ENCODE measurements at regions not wholly inside any gene's neighbourhood (a gene's known extent, or its start where the extent isn't known, plus 50 kb on each side); places are given as distances from the start of the nearest gene placed in this dataset.
"Not testable (repeated sequence)": the region's sequence is repeated elsewhere in the genome, so short reads cannot be mapped to it uniquely, and the experiment has no call there.

DNA sequence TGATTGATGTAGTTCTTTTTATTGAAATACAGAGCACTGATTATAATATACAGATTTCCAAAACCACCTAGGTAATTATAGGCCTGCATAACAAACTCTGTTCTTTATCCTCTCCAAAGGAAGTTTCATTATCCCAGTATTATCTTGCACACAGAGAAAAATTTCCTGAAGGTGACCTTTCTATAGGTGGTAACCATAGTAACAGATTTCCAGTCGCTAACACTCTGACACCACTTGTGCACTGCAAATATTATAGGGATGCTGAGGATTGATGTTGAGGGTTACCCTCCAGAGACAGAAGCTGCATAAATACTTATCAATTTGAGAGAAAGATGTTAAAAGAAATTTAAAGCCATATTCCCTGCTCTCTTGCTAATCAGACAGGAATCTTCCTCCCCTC is 274.5 kb upstream of the NRSN1 start:
- Histone ChIP-seq H3K27me3 (ENCODE audit: control insufficient read depth, insufficient read depth, low read length) (no peaks in the 10 kb centered on the region), H3K4me3 (ENCODE audit: low read depth, low read length) (no peak overlapping the region), H3K9me3 (ENCODE audit: control insufficient read depth, insufficient read depth, low read depth, low read length) (peaks cover 3% of the 10 kb centered on the region; the same call in 1 of the 2 replicates), H3K9ac (ENCODE audit: low read length) (no peak overlapping the region), H3K27ac (ENCODE audit: low read depth, low read length) (no peak overlapping the region), H3K36me3 (ENCODE audit: control insufficient read depth, insufficient read depth, low read length) (no peaks in the 10 kb centered on the region), H3K4me1 (ENCODE audit: control insufficient read depth, insufficient read depth, low read length) (no peaks in the 10 kb centered on the region)

DNA sequence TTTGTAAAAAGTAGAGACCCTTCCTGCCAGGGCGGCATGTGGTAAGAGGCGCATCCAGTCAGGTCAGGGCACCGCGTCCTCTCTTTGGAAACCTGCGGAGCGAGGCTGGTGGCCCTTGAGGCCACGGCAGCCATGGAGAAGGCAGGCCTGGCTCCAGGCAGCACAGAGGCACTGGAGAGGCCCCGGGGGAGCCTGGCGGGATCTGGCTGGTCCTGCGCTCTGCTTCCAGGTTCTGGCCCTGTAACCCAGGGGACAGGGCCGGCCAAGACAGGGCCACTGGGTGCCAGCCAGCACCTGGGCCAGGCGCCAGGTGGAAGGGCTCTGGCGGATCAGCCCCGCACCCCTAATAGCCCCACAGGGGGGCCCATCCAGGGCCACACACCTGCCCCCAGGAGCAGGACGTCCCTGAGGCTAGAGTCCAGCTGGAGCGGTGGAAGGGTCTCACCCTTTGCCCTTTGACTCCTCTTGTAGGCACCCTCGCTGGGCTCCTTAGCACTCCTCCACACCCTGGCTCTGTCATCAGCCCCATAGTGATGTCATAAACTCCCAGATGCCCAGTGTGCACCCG is 272.4 kb upstream of the NRSN1 start:
- not testable (repeated sequence) for H3K9me3 ChIP-seq (ENCODE audit: control insufficient read depth, insufficient read depth, low read depth, low read length); H3K4me1 ChIP-seq (ENCODE audit: control insufficient read depth, insufficient read depth, low read length); H3K27me3 ChIP-seq (ENCODE audit: control insufficient read depth, insufficient read depth, low read length); H3K4me3 ChIP-seq (ENCODE audit: low read depth, low read length); H3K9ac ChIP-seq (ENCODE audit: low read length); H3K36me3 ChIP-seq (ENCODE audit: control insufficient read depth, insufficient read depth, low read length); H3K27ac ChIP-seq (ENCODE audit: low read depth, low read length)

DNA sequence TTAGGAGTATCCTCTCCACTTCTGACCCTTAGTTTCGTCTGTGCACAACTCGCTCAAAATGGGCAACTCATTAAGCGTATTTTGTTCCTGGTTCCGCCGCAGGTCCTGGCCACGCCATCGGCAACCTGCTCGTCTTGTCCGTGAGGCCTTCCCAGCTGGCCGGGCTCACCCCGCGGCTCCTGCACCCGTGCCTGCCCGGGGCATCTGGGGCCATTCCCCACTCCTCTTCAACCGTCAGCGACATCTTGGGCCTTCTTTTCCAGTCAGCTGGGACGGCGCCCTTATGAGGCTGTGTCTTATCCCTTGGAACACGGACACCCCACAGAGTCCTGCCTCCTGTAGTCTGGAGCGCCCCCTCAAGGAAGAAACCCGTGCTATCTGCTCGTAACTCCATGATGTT is 271.9 kb upstream of the NRSN1 start:
- H3K4me3 ChIP-seq (ENCODE audit: low read depth, low read length); H3K9me3 ChIP-seq (ENCODE audit: control insufficient read depth, insufficient read depth, low read depth, low read length); H3K27ac ChIP-seq (ENCODE audit: low read depth, low read length); H3K9ac ChIP-seq (ENCODE audit: low read length); H3K36me3 ChIP-seq (ENCODE audit: control insufficient read depth, insufficient read depth, low read length); H3K27me3 ChIP-seq (ENCODE audit: control insufficient read depth, insufficient read depth, low read length); H3K4me1 ChIP-seq (ENCODE audit: control insufficient read depth, insufficient read depth, low read length): not testable (repeated sequence)

DNA sequence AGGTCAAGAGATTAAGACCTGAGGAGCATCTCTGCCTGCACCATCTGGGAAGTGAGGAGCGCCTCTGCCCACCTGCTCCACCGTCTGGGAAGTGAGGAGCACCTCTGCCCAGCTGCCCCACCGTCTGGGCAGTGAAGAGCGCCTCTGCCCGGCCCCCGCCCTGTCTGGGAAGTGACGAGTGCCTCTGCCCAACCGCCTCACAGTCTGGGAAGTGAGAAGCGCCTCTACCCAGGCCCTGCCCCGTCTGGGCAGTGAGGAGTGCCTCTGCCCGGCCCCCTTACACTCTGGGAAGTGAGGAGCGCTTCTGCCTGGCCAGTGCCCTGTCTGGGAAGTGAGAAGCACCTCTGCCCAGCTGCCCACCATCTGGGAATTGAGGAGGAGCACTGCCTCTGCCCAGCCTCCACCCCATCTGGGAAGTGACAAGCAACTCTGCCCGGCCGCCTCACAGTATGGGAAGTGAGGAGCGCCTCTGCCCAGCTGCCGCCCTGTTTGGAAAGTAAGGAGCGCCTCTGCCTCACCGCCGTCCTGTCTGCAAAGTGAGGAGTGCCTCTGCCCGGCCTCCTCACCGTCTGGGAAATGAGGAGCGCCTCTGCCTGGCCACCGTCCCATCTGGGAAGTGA is 270.4 kb upstream of the NRSN1 start:
- no peak overlapping the region for H3K27ac ChIP-seq (ENCODE audit: low read depth, low read length)
- no peaks in the 10 kb centered on the region for H3K36me3 ChIP-seq (ENCODE audit: control insufficient read depth, insufficient read depth, low read length)
- no peak overlapping the region for H3K4me3 ChIP-seq (ENCODE audit: low read depth, low read length)
- H3K4me1 ChIP-seq (ENCODE audit: control insufficient read depth, insufficient read depth, low read length), result no peaks in the 10 kb centered on the region
- H3K9me3 ChIP-seq (ENCODE audit: control insufficient read depth, insufficient read depth, low read depth, low read length), result peaks cover 3% of the 10 kb centered on the region; the same call in 1 of the 2 replicates
- no peak overlapping the region for H3K9ac ChIP-seq (ENCODE audit: low read length)
- no peaks in the 10 kb centered on the region for H3K27me3 ChIP-seq (ENCODE audit: control insufficient read depth, insufficient read depth, low read length)

DNA sequence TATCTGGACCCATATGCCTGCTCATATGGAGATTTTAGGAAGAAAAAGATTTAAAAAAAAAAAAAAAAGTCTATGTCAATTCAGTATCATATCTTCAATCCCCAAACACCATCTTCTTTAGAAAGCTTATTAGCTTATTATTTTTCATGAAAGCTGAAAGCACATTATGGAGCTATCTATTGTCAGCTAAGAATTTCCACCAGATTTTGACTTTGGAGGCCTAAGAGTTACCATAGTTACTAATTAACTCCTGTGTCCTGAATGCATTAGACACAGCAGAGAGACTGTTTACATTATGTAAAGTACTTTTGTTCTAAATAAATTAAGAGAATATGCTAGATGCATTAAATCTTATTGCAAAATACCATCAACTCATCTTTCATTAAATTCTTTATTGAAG is 255.5 kb upstream of the NRSN1 start:
- H3K27me3 ChIP-seq (ENCODE audit: control insufficient read depth, insufficient read depth, low read length), result no peaks in the 10 kb centered on the region
- H3K4me1 ChIP-seq (ENCODE audit: control insufficient read depth, insufficient read depth, low read length), result no peaks in the 10 kb centered on the region
- no peak overlapping the region for H3K4me3 ChIP-seq (ENCODE audit: low read depth, low read length)
- no peaks in the 10 kb centered on the region for H3K9me3 ChIP-seq (ENCODE audit: control insufficient read depth, insufficient read depth, low read depth, low read length)
- H3K36me3 ChIP-seq (ENCODE audit: control insufficient read depth, insufficient read depth, low read length), result no peaks in the 10 kb centered on the region
- no peak overlapping the region for H3K27ac ChIP-seq (ENCODE audit: low read depth, low read length)
- H3K9ac ChIP-seq (ENCODE audit: low read length), result no peak overlapping the region

DNA sequence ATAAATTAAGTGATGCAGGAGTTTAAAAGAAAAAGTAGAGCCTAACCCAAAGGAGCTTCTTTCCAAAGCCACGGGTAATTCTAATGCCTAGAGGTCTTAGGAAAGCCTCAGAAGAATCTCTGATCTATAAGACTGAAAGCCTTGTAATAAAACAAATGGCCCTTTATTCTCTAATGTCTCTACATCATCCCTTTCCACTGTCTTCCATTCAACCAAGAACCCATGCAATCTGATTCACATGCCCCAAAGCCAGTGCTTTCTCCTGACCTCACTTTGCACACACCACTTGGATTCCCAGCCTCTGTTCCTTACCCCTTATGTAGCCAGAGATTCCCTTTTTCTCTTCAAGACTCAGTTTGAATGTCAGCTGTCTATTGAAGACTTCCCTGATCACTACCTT is 252.9 kb upstream of the NRSN1 start:
- H3K9ac ChIP-seq (ENCODE audit: low read length), result no peak overlapping the region
- no peaks in the 10 kb centered on the region for H3K9me3 ChIP-seq (ENCODE audit: control insufficient read depth, insufficient read depth, low read depth, low read length)

DNA sequence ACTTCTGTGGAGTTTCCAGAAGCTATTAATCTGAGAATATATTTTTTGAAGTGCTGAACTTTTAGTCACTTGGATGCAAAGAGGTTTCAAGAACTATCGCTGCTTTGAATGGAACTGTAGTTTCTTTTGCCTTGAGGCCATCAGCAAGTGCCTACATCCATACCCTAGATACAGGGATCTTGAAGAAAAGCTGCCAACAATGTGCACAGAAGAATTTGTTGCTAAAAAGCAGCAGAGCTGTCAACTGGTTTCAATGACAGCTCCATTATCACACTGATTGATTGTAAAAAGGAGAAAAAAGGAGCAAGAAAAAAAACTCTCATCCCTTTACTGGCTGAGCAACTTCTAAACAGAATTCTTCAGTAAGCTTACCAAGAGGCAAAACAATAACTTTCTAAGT is 251.0 kb upstream of the NRSN1 start:
- Histone ChIP-seq H3K9ac (ENCODE audit: low read length) (no peak overlapping the region), H3K9me3 (ENCODE audit: control insufficient read depth, insufficient read depth, low read depth, low read length) (no peaks in the 10 kb centered on the region), H3K4me1 (ENCODE audit: control insufficient read depth, insufficient read depth, low read length) (no peaks in the 10 kb centered on the region), H3K27ac (ENCODE audit: low read depth, low read length) (no peak overlapping the region), H3K4me3 (ENCODE audit: low read depth, low read length) (no peak overlapping the region), H3K36me3 (ENCODE audit: control insufficient read depth, insufficient read depth, low read length) (no peaks in the 10 kb centered on the region), H3K27me3 (ENCODE audit: control insufficient read depth, insufficient read depth, low read length) (no peaks in the 10 kb centered on the region)

More for the DNA sequence above, 252.9 kb upstream of the NRSN1 start:
- Histone ChIP-seq H3K4me1 (ENCODE audit: control insufficient read depth, insufficient read depth, low read length) (no peaks in the 10 kb centered on the region), H3K27me3 (ENCODE audit: control insufficient read depth, insufficient read depth, low read length) (no peaks in the 10 kb centered on the region), H3K27ac (ENCODE audit: low read depth, low read length) (no peak overlapping the region), H3K36me3 (ENCODE audit: control insufficient read depth, insufficient read depth, low read length) (no peaks in the 10 kb centered on the region), H3K4me3 (ENCODE audit: low read depth, low read length) (no peak overlapping the region)

DNA sequence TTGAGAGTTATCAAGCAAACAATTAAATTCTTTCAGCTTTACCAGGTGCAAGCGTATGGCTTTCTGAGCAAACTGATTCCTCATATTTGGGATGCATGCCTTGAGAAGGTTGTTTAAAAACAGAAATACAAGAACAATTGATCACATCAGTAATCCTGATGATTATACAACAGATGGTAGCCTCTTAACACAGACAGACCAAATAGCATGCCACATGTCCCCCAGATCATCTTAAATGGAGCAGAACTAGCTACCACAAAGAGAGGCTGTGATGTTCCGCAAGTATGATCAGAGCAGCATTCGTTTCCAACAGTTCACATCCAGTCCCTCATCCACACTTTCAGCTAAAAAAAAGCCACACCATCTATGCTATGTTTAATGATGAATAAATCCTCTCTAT is 246.2 kb upstream of the NRSN1 start:
- Histone ChIP-seq H3K9me3 (ENCODE audit: control insufficient read depth, insufficient read depth, low read depth, low read length) (no peaks in the 10 kb centered on the region), H3K4me1 (ENCODE audit: control insufficient read depth, insufficient read depth, low read length) (no peaks in the 10 kb centered on the region), H3K36me3 (ENCODE audit: control insufficient read depth, insufficient read depth, low read length) (no peaks in the 10 kb centered on the region), H3K9ac (ENCODE audit: low read length) (no peak overlapping the region), H3K4me3 (ENCODE audit: low read depth, low read length) (no peak overlapping the region), H3K27me3 (ENCODE audit: control insufficient read depth, insufficient read depth, low read length) (no peaks in the 10 kb centered on the region), H3K27ac (ENCODE audit: low read depth, low read length) (no peak overlapping the region)

DNA sequence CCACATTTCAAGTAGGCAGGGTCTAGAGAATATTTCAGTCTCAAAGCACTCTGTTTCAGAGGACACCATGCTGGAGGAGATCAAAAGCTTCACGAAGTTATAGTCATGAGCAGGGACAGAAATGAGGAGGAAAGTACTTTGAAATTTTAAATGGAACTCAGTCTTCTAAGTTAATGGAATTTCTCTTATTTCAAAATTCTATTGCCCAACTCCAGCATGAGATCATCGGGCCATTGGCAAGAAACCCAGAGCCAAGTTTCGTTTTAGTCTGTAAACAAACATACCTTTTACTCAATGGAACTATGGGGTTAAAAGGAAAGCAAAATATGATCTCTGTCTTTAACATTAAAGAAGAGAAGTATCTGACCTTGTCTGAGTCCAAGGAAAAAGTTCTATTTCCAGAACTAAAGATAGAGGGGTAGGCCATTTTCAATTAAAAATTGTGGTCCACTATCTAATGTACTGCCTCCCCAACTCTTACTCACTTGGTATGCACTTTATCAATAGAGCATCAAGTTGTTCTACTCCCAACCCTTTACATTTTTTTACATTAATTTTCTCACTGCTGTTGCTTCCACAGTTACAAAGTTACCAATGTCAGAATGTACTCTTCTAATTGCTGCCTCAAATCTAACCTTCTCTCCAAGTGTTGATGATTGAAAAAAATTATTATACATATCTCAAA is 235.3 kb upstream of the NRSN1 start:
- Histone ChIP-seq H3K4me3 (ENCODE audit: low read depth, low read length) (no peak overlapping the region), H3K36me3 (ENCODE audit: control insufficient read depth, insufficient read depth, low read length) (no peaks in the 10 kb centered on the region), H3K27me3 (ENCODE audit: control insufficient read depth, insufficient read depth, low read length) (no peaks in the 10 kb centered on the region), H3K9ac (ENCODE audit: low read length) (no peak overlapping the region), H3K4me1 (ENCODE audit: control insufficient read depth, insufficient read depth, low read length) (no peaks in the 10 kb centered on the region), H3K9me3 (ENCODE audit: control insufficient read depth, insufficient read depth, low read depth, low read length) (no peaks in the 10 kb centered on the region), H3K27ac (ENCODE audit: low read depth, low read length) (no peak overlapping the region)

DNA sequence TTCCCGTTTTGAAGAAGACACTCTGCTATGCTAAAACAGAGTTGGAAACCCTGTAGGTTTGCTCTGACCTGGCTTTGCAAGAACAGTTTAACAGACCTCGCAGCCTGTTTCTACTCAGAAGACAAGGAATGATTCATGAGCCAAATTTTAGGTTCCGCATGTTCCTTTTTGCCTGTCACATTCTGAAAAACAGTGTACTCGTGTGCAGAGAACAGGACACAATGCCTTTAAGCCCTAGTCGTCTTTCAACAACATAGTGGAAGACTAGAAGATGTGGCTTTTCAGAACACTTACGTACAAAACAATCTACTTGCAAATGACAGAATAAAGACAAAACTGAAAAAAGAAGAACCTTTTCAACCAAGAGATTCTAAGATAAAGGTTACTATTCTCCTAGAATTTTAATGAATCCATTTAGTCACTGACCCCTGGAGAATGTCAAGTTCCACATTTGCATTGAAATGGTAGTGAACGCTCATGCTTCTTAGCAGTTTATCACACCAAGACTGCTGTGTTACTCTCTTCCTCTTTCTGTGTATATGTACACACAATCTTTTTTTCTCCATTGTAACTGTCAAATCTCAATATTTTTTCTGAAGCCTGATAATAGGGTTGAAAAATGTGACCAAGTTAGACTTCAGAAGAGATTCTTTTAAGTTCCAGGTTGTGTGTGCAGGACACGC is 220.7 kb upstream of the NRSN1 start:
- no peak overlapping the region for H3K27ac ChIP-seq (ENCODE audit: low read depth, low read length)
- no peaks in the 10 kb centered on the region for H3K9me3 ChIP-seq (ENCODE audit: control insufficient read depth, insufficient read depth, low read depth, low read length)
- no peaks in the 10 kb centered on the region for H3K27me3 ChIP-seq (ENCODE audit: control insufficient read depth, insufficient read depth, low read length)
- H3K4me3 ChIP-seq (ENCODE audit: low read depth, low read length), result no peak overlapping the region
- no peak overlapping the region for H3K9ac ChIP-seq (ENCODE audit: low read length)
- H3K4me1 ChIP-seq (ENCODE audit: control insufficient read depth, insufficient read depth, low read length), result no peaks in the 10 kb centered on the region
- H3K36me3 ChIP-seq (ENCODE audit: control insufficient read depth, insufficient read depth, low read length), result no peaks in the 10 kb centered on the region

DNA sequence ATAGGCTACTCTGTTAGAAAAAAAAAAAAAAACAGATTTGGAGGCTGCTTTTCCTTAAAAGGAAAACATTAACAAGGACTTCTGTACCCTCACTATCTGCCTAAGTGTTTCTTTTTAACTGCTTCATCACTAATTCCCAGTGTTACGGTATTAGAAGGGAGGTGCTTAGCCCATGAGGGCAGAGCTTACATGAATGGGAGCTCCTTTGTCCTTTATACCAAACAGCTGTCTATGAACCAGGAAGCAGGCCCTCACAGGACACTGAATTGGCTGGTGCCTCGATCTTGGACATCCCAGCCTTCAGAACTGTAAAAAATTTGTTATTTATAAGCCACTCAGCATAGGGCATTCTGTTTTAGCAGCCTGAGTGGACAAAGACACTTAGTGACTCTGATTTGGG is 215.6 kb upstream of the NRSN1 start:
- no peaks in the 10 kb centered on the region for H3K36me3 ChIP-seq (ENCODE audit: control insufficient read depth, insufficient read depth, low read length)
- H3K4me1 ChIP-seq (ENCODE audit: control insufficient read depth, insufficient read depth, low read length), result no peaks in the 10 kb centered on the region
- no peaks in the 10 kb centered on the region for H3K27me3 ChIP-seq (ENCODE audit: control insufficient read depth, insufficient read depth, low read length)
- H3K9me3 ChIP-seq (ENCODE audit: control insufficient read depth, insufficient read depth, low read depth, low read length), result no peaks in the 10 kb centered on the region
- H3K27ac ChIP-seq (ENCODE audit: low read depth, low read length), result no peak overlapping the region
- no peak overlapping the region for H3K9ac ChIP-seq (ENCODE audit: low read length)
- H3K4me3 ChIP-seq (ENCODE audit: low read depth, low read length), result no peak overlapping the region

Data from HUES6 (cell line).